Stimulated activated CD4-positive, alpha-beta T cell treated with anti-CD3 and anti-CD28 coated beads, TNF-alpha, amount 100 ng/mL, for 24 hours (primary cell): ENCODE measurements at regions not wholly inside any gene's neighbourhood (a gene's known extent, or its start where the extent isn't known, plus 50 kb on each side); places are given as distances from the start of the nearest gene placed in this dataset.
"Not testable (repeated sequence)": the region's sequence is repeated elsewhere in the genome, so short reads cannot be mapped to it uniquely, and the experiment has no call there.

Source experiments
- DNase-seq, 3 experiments: peaks; one replicate each; pipeline ENCODE4 v3.0.0-alpha.2; 2020; ENCODE audit warnings: low read depth in 3 of 3

DNA sequence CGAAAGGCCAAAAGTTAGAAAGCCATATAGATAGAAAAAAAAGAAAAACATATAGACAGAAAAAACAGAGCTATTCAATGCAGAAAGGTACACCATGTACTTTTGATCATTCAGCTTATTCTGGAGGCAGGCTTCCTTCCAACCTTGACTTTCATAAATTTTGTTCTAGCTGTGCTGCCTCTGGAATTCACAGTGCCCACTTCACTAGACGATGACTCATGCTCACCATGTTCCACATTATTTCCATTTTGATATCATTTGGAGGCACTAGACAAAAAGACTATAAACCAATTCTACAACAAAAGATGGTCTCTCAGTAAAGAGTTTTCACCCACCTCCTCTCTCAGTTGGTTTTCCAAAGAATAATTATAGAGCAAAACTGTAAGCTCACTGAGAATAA is 229.0 kb upstream of the IPO5 start:
- no peak for DNase-seq

DNA sequence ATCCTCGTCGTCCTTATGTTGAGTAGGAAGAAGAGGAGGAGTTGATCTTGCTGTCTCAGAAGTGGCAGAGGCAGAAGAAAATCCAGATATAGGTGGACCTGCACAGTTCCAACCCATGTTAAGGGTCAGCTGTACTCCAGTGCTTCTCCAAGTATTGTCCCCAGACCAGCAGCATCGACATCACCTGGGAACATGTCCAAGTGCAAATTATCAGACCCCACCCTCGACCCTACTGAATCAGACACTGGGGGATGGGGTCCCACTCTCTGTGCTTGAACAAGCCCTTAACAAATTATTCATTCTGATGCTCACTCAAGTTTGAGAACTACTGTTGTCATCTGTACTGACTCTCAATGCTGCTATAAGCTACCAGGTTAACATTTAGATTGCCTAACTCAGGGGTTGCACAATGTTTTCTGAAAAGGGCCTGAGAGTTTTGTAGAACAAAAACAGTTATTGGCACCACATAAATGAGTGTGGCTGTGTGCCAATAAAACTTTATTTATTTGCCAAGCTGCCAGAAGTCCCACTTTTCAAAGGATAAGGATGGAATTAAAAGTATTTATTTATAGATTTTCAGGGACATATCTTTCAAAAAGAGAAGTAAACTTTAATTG is 226.7 kb upstream of the IPO5 start:
- no peak for DNase-seq

GRCh38 chr13:97727991-97728390 is 225.5 kb upstream of the IPO5 start:
- no peak for DNase-seq

GRCh38 chr13:97736436-97736835 is 217.0 kb upstream of the IPO5 start:
- DNase-seq, result no peak

DNA sequence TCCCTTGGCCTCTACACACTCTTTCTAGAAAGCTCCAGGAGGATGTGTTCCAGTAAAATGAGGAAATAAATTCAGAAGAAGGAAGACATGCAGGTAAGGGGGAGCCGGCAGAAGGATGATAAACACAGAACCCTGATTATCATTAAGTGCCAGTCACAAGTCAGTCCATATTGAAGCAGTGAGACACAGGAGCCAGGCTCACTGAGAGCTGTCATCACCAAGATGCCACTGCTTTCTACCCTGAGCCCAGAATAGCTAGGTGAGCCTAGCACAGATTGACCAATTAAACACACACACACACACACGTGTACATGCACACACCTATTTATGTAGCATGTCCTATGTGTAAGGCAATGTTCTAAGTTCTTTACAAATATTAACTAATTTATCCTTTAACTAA is 211.4 kb upstream of the IPO5 start:
- DNase-seq, result no peak

DNA sequence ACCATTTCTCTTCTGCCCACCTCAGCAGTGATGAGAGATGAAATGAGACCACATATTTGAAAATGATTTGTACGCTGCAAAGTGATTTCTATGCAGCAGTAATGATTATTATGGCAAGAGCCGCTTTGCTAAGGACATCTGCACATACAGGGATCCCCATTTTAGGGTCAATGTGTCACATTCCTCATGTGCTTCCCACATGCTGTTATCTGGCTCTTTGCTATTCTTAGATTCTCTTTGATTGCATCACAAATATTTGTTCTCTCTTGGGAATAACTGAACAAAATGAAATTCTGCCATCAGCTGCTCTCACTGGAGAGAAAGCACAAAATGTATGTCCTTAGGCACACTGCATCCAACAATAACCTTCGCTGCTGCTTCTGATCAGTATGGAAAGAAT is 209.5 kb upstream of the IPO5 start:
- DNase-seq, result no peak

GRCh38 chr13:97746649-97747048 is 206.8 kb upstream of the IPO5 start:
- DNase-seq, result no peak

GRCh38 chr13:97749174-97749573 is 204.3 kb upstream of the IPO5 start:
- no peak for DNase-seq

DNA sequence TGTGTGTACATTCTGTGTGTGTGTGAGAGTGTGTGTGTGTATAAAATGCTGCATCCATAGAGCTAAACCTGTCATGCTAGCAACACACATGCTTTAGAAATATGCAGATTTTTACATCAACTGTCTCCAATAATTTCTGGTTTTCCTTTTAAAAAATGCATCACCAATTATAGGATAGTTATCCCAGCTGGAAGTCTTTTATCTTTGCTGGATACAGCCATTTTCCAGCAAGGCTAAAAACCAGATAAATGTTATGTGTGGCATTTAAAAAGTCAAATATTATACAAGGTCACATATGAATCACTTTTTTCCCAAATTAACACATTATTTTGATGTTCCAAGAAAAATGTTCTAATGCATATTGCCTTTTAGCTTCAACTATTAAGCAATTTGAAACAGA is 202.0 kb upstream of the IPO5 start:
- DNase-seq, result no peak

DNA sequence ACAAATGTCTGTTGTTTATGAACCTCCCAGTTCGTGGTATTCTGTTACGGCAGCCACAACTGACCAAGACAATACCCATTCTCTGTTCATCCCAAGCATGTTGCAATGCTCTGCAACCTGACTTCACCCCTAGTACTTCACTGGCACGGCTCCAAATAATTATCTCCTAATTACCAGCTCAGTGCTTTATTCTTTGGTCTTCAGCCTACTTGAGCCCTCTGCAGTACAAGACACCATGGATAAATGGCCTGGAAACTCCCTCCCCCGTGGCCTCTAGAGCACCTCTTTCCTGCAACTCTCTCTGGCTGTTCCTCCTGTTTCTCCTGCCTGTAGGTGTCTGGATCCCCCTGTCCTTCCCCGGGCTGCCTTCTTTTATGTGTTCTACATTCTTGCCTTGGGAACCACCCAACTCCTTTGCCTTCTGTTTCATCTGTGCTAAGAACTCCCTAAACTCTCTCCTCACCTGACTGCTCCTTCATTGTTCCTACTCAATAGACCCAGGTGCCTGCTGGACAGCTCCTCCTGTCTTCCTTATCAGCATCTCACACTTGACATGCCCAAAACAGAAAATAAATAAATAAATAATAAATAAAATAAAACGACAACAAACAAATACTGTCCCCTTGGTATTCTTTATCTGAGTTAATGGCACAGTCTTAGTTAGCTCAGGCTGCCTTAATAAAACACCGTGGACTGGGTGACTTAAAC is 200.4 kb upstream of the IPO5 start:
- no peak for DNase-seq

GRCh38 chr13:97753942-97754670 is 199.4 kb upstream of the IPO5 start:
- DNase-seq, result no peak

- no peak for DNase-seq
Observed at GRCh38 chr13:97757807-97758206, 195.7 kb upstream of the IPO5 start.

- no peak for DNase-seq
Observed at GRCh38 chr13:97758317-97758716, 195.2 kb upstream of the IPO5 start.

- DNase-seq, result no peak
Observed at GRCh38 chr13:97761796-97762540, 191.5 kb upstream of the IPO5 start.

DNA sequence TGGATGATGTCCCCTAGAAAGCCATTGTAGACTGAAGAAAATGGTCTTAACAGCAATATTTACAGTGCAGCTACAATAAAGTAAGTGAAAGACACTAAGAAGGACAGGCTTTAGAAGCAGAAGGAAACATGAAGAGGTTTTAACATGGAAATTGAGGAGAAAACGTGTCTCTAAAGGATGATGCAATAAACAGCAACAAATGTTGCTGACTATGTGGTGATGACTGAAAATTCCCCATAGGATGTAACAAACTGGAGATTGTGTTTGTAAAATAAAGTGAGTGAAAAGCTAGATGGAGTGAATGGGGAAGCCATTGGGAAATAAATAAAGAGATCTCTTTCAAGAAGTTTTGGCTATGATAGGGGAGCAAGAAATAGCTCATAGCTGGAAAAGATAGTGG is 186.7 kb upstream of the IPO5 start:
- no peak for DNase-seq

DNA sequence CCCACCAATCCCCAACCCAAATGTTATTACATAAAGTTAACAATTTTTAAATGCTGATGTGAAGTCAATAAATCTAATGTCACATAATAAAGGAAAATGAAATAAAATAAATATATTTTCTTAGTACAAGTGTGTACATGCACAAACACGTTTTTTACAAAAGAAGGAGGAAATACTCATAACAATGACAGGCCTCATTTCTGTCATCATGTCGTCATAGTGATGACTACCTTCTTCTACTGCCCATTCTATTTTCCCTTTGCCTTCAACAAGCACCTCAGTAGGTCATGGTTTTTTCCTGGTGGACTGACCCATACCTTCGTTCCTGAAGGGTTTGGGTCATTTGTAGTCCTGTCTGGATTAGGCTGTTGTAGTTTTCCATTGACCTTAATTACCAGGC is 185.3 kb upstream of the IPO5 start:
- DNase-seq, result no peak

DNA sequence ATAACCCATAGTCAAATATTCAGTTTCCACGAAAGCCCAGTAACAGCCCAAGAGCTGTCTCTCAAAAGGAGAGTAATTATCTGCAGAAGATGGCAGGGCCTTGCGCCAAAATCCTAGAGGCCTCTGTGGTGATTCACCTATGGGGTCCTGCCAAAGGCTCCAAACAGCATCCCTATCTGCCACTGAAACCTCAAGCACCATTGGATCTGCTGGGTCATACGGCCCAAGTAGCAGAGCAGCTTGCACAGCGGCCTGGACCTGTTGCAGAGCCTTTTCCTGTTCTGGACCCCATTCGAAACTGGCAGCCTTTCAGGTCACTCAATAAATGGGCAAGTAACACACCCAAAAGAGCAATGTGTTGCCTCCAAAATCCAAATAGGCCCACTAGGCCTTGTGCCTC is 183.2 kb upstream of the IPO5 start:
- not testable (repeated sequence) for DNase-seq

GRCh38 chr13:97772466-97772865 is 181.0 kb upstream of the IPO5 start:
- not testable (repeated sequence) for DNase-seq

- DNase-seq, result not testable (repeated sequence)
Observed at GRCh38 chr13:97774391-97775100, 178.9 kb upstream of the IPO5 start.

- DNase-seq, result no peak
Observed at GRCh38 chr13:97780486-97780885, 173.0 kb upstream of the IPO5 start.

- no peak for DNase-seq
Observed at GRCh38 chr13:97781891-97782305, 171.6 kb upstream of the IPO5 start.

- DNase-seq, result no peak
Observed at GRCh38 chr13:97786510-97786909, 167.0 kb upstream of the IPO5 start.
